ENCODE measurements at regions not wholly inside any gene's neighbourhood (a gene's known extent, or its start where the extent isn't known, plus 50 kb on each side); places are given as distances from the start of the nearest gene placed in this dataset.

GRCh38 chr3:66593978-66594377 is 93.2 kb upstream of the LRIG1 start (continued):
- peak; percentile 42; the same call in 1 of the 2 replicates for TF ChIP-seq SIN3A (IDR thresholded peaks at IDR 0.05; ENCODE audit: low read depth)
- no peak for TF ChIP-seq TCF7L2 (IDR thresholded peaks at IDR 0.05; ENCODE audit: borderline replicate concordance, extremely low read depth, insufficient read depth, insufficient read length)
- TF ChIP-seq ZNF274 (IDR thresholded peaks at IDR 0.05; ENCODE audit: low read depth, low read length): no peak
- TF ChIP-seq REST (IDR thresholded peaks at IDR 0.05; ENCODE audit: low read depth): no peak
- peak; percentile 71 for TF ChIP-seq SP1 (IDR thresholded peaks at IDR 0.05; ENCODE audit: low read depth)
- peak; percentile 79 for TF ChIP-seq FOSL1 (IDR thresholded peaks at IDR 0.05; ENCODE audit: low read depth)
- TF ChIP-seq ATF3 (IDR thresholded peaks at IDR 0.05): peak; percentile 91

GRCh38 chr3:66597308-66597863 is 96.6 kb upstream of the LRIG1 start:
- H3K9ac ChIP-seq (ENCODE audit: low read length): no peak overlapping the region
- H3K79me2 ChIP-seq (ENCODE audit: insufficient read depth, low read length): no peaks in the 10 kb centered on the region
- ChIA-PET CTCF (no interaction called here), POLR2A (interaction anchor here (1.2 kb wide), 1 partner anchor 21 kb away, joined by 3 read pairs; no protein-coding TSS in a partner anchor), RAD21 (ENCODE audit: low non-redundant PET in 1 of 2, low total read pairs in 2 of 2, uncharacterized antibody in 2 of 2, unreplicated experiment in 2 of 2) (no interaction called here)
- H3K27ac ChIP-seq (ENCODE audit: low read depth, low read length): no peak overlapping the region
- H4K20me1 ChIP-seq (ENCODE audit: insufficient read depth): no peaks in the 10 kb centered on the region
- H3K36me3 ChIP-seq (ENCODE audit: control insufficient read depth in 1 of 2, insufficient read depth in 2 of 2, low read length in 2 of 2): no peaks in the 10 kb centered on the region
- no peak overlapping the region for H3K4me2 ChIP-seq (ENCODE audit: low read length)
- no peak for DNase-seq (ENCODE audit: low read depth, low spot score)
- no peak overlapping the region for H3K4me3 ChIP-seq (replicated peaks in 1 of 2; ENCODE audit: low read depth in 1 of 2, low read length in 2 of 2)
- no peak overlapping the region for H2AFZ ChIP-seq (ENCODE audit: low read depth, low read length, poor library complexity, severe bottlenecking)
- BruUV-seq (replicated peaks): no TSS peak
- H3K9me3 ChIP-seq (ENCODE audit: control insufficient read depth in 1 of 2, insufficient read depth in 1 of 2, low read depth in 1 of 2, low read length in 2 of 2): no peaks in the 10 kb centered on the region
- intact Hi-C loops (cut with micrococcal nuclease): no loop called here
- TF ChIP-seq POLR2A (IDR thresholded peaks at IDR 0.05; ENCODE audit: borderline replicate concordance, extremely low read depth, insufficient read depth, insufficient read length) (no peak), TCF7L2 (IDR thresholded peaks at IDR 0.05; ENCODE audit: borderline replicate concordance, extremely low read depth, insufficient read depth, insufficient read length) (no peak), ZBTB33 (IDR thresholded peaks at IDR 0.05; ENCODE audit: extremely low read depth, insufficient replicate concordance, low read length) (no peak), SRF (IDR thresholded peaks at IDR 0.05; ENCODE audit: low read depth) (no peak), EGR1 (IDR thresholded peaks at IDR 0.05; ENCODE audit: low read depth) (no peak), REST (IDR thresholded peaks at IDR 0.05; ENCODE audit: low read depth) (no peak), MAX (IDR thresholded peaks at IDR 0.05) (no peak)
- H3K27me3 ChIP-seq (ENCODE audit: insufficient read depth, low read length): peaks cover 5% of the 10 kb centered on the region; the same call in 1 of the 2 replicates
- H3K4me1 ChIP-seq (ENCODE audit: control insufficient read depth in 1 of 2, insufficient read depth in 2 of 2, low read length in 2 of 2): peaks cover 5 to 7% of the 10 kb centered on the region in 2 experiments; a peak in 2 of 4 replicates
- no peaks in the 10 kb centered on the region for H3K9me2 ChIP-seq (ENCODE audit: insufficient read depth)
- no peak for ATAC-seq

Data from HCT116 (cell line).